GM12874 (cell line): ENCODE measurements at regions not wholly inside any gene's neighbourhood (a gene's known extent, or its start where the extent isn't known, plus 50 kb on each side); places are given as distances from the start of the nearest gene placed in this dataset.

Source experiments
- TF ChIP-seq, protein P1 (sequence below): IDR thresholded peaks from 2 replicates; pipeline ENCODE4 v1.5.1; 2011; ENCODE audit warnings: low read depth, mild to moderate bottlenecking, control low read depth, low read length, moderate library complexity; ENCODE audit not compliant: insufficient read depth

DNA sequence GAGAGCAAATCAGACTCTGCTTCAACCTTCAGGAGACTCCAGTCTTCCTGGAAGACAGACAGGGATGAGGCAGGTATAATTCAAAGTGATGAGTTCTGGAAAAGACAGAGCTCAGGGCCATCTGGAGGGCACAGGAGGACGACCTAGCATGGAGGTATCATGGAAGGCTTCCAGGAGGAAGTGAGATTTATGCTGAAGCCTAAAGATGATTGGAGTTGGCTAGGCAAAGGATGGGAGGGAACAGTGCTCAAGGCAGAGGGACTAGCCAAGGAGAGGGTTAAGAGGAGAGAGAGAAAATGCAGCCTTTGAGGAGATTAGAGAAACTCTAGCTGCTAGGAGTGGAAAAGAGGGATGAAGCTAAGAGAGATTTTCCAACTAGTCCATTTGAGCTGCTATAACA, 438.5 kb downstream of the MED13L start:
- TF ChIP-seq, protein P1, sequence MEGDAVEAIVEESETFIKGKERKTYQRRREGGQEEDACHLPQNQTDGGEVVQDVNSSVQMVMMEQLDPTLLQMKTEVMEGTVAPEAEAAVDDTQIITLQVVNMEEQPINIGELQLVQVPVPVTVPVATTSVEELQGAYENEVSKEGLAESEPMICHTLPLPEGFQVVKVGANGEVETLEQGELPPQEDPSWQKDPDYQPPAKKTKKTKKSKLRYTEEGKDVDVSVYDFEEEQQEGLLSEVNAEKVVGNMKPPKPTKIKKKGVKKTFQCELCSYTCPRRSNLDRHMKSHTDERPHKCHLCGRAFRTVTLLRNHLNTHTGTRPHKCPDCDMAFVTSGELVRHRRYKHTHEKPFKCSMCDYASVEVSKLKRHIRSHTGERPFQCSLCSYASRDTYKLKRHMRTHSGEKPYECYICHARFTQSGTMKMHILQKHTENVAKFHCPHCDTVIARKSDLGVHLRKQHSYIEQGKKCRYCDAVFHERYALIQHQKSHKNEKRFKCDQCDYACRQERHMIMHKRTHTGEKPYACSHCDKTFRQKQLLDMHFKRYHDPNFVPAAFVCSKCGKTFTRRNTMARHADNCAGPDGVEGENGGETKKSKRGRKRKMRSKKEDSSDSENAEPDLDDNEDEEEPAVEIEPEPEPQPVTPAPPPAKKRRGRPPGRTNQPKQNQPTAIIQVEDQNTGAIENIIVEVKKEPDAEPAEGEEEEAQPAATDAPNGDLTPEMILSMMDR, result no peak

DNA sequence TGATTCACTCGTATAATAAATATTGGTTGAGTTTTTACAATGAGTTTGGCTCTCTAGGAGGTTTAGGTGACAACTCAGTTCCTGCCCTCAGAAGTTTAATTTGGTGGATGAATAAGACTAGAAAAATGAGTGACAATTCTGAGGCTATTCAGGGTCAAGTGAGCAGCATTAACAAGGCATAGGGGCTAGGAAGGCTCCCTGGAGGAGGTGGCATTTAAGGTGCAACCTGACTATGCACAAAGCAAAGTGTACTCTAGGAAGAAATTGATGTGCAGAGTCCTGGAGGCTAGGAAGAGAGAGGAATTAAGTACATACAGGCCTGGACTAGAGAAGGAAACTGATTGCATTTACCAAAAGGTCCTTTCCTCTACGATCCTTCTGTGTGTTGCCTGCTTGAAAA, 440.3 kb downstream of the MED13L start:
- TF ChIP-seq, protein P1, result no peak

- TF ChIP-seq, protein P1, result no peak
These were observed 442.0 kb downstream of the MED13L start for GRCh38 chr12:115835445-115835844.

DNA sequence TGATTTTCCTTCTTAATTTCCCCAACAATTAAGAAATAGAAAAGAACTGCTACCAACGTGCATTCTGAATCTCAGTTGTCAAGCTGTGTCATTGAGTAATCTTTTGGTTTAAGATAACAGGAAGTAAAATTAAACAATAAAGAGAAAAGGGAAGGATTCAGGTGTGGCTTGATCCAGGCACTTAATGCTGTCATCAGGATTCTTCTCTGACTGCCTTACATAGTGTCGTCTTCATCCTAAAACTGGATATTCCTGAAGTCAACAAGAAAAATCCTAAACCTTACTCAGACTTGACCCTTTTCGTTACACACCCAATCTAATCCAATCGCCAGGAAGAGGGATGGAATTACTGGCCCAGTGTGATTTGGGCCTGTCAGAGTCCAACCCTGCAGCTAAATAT, 443.8 kb downstream of the MED13L start:
- TF ChIP-seq, protein P1, result no peak

- TF ChIP-seq, protein P1, result no peak
These were observed 446.9 kb downstream of the MED13L start for GRCh38 chr12:115830633-115831032.

- TF ChIP-seq, protein P1, result no peak
These were observed 447.4 kb downstream of the MED13L start for GRCh38 chr12:115830070-115830469.

DNA sequence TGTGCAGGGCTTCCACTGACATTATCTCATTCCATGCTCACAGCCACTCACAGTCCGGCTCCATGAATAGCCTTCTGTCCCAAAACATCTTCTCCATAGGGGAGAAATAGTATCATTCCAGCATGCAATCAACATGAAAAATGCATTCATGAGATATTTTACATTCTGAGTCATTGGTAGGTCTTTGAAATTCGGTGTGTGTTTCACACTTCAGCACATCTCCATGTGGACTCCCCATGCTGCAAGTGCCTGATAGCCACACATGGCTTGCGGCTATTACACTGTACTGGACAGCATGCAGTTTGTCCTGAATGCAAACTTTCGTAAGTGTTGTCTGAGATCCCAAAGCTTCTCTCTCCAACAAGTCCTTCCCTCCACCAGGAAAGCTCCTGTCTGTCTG, 449.3 kb downstream of the MED13L start:
- TF ChIP-seq, protein P1, result no peak

DNA sequence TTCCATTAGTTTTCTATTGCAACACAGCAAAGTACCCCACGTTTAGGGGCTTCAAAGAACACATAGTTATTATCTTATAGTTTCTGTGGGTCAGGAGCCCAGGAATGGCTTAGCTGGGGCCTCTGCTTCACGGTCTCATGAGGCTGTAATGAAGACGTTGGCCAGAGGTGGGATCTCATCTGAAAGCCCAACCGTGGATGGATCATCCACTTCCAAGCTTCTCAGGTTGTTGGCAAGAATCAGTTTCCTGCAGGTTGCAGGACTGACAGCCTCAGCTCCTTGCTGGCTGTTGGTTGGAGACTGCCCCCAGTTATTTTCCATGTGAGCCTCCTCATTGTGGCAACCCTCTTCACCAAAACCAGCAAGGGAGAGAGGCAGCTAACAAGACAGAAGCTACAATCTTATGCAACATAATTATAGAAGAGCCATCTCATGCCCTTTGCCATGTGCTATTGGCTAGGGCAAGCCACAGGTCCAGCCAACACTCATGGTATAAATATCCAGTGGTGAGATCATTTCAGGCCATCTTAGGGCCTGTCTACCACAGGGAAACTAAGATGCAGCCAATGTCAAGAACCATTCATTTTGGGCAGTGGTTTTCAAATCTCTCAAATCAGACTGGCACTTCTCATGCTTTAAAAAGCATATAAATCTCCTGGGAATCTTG, 452.4 kb downstream of the MED13L start:
- TF ChIP-seq, protein P1, result no peak
